ENCODE measurements at regions not wholly inside any gene's neighbourhood (a gene's known extent, or its start where the extent isn't known, plus 50 kb on each side); places are given as distances from the start of the nearest gene placed in this dataset.
"Not testable (repeated sequence)": the region's sequence is repeated elsewhere in the genome, so short reads cannot be mapped to it uniquely, and the experiment has no call there.

GRCh38 chr13:60931858-60932546, 483.6 kb downstream of the PCDH20 start:
- DNase-seq = no peak

- DNase-seq = no peak
Observed at GRCh38 chr13:60925686-60926085, 490.0 kb downstream of the PCDH20 start.

GRCh38 chr13:60924856-60925255, 490.8 kb downstream of the PCDH20 start:
- no peak for DNase-seq

GRCh38 chr13:60922576-60923231, 492.9 kb downstream of the PCDH20 start:
- DNase-seq = no peak

- no peak for DNase-seq
Observed at GRCh38 chr13:60893801-60894200, 496.8 kb downstream of the TDRD3 start.

GRCh38 chr13:60887711-60888110, 490.7 kb downstream of the TDRD3 start:
- no peak for DNase-seq

- no peak for DNase-seq
Observed at GRCh38 chr13:60881507-60881906, 484.5 kb downstream of the TDRD3 start.

- DNase-seq = no peak
Observed at GRCh38 chr13:60873116-60873515, 476.1 kb downstream of the TDRD3 start.

- DNase-seq = peak in 1 of 58 donors; percentile 0
Observed at GRCh38 chr13:60869941-60870613, 473.1 kb downstream of the TDRD3 start.

GRCh38 chr13:60869225-60869624, 472.2 kb downstream of the TDRD3 start:
- no peak for DNase-seq

GRCh38 chr13:60862036-60862435, 465.0 kb downstream of the TDRD3 start:
- no peak for DNase-seq

- no peak for DNase-seq
Observed at GRCh38 chr13:60857698-60858097, 460.7 kb downstream of the TDRD3 start.

GRCh38 chr13:60852886-60853285, 455.9 kb downstream of the TDRD3 start:
- no peak for DNase-seq

GRCh38 chr13:60851378-60851777, 454.4 kb downstream of the TDRD3 start:
- DNase-seq = no peak

GRCh38 chr13:60850526-60850925, 453.5 kb downstream of the TDRD3 start:
- DNase-seq = no peak

GRCh38 chr13:60838581-60838980, 441.6 kb downstream of the TDRD3 start:
- no peak for DNase-seq

GRCh38 chr13:60837806-60838205, 440.8 kb downstream of the TDRD3 start:
- no peak for DNase-seq

- no peak for DNase-seq
Observed at GRCh38 chr13:60836821-60837220, 439.8 kb downstream of the TDRD3 start.

GRCh38 chr13:60811581-60811980, 414.6 kb downstream of the TDRD3 start:
- DNase-seq = no peak

- DNase-seq = not testable (repeated sequence)
Observed at GRCh38 chr13:60805640-60806039, 408.6 kb downstream of the TDRD3 start.

GRCh38 chr13:60798503-60798902, 401.5 kb downstream of the TDRD3 start:
- DNase-seq = peak in 1 of 58 donors; percentile 2

GRCh38 chr13:60797112-60797511, 400.1 kb downstream of the TDRD3 start:
- no peak for DNase-seq

- no peak for DNase-seq
Observed at GRCh38 chr13:60794751-60795150, 397.7 kb downstream of the TDRD3 start.

Data from anterior cingulate cortex (tissue), 58 donors.